ENCODE measurements at regions not wholly inside any gene's neighbourhood (a gene's known extent, or its start where the extent isn't known, plus 50 kb on each side); places are given as distances from the start of the nearest gene placed in this dataset.

- DNase-seq, result no peak
These were observed 472.8 kb upstream of the MKI67 start for GRCh38 chr10:128599030-128599429.

- DNase-seq, result no peak
These were observed 473.3 kb upstream of the MKI67 start for GRCh38 chr10:128599538-128599937.

GRCh38 chr10:128602183-128602582, 476.0 kb upstream of the MKI67 start:
- no peak for DNase-seq

- DNase-seq, result no peak
These were observed 477.8 kb upstream of the MKI67 start for GRCh38 chr10:128604025-128604424.

GRCh38 chr10:128605180-128605579, 479.0 kb upstream of the MKI67 start:
- no peak for DNase-seq

GRCh38 chr10:128606055-128606454, 479.8 kb upstream of the MKI67 start:
- no peak for DNase-seq

- no peak for DNase-seq
These were observed 482.6 kb upstream of the MKI67 start for GRCh38 chr10:128608791-128609190.

- no peak for DNase-seq
These were observed 483.2 kb upstream of the MKI67 start for GRCh38 chr10:128609460-128609859.

- DNase-seq, result no peak
These were observed 483.9 kb upstream of the MKI67 start for GRCh38 chr10:128610113-128610512.

GRCh38 chr10:128612195-128612594, 486.0 kb upstream of the MKI67 start:
- no peak for DNase-seq

- no peak for DNase-seq
These were observed 486.4 kb upstream of the MKI67 start for GRCh38 chr10:128612631-128613030.

GRCh38 chr10:128614016-128614605, 487.9 kb upstream of the MKI67 start:
- no peak for DNase-seq

GRCh38 chr10:128614802-128615553, 488.8 kb upstream of the MKI67 start:
- no peak for DNase-seq

GRCh38 chr10:128617532-128617931, 491.3 kb upstream of the MKI67 start:
- DNase-seq, result no peak

- no peak for DNase-seq
These were observed 496.5 kb upstream of the MKI67 start for GRCh38 chr10:128622706-128623105.

GRCh38 chr10:128623776-128624175, 497.6 kb upstream of the MKI67 start:
- no peak for DNase-seq

- DNase-seq, result no peak
These were observed 498.7 kb upstream of the MKI67 start for GRCh38 chr10:128624656-128625530.

GRCh38 chr10:128625926-128626325, 499.7 kb upstream of the MKI67 start:
- no peak for DNase-seq

- DNase-seq, result no peak
These were observed 500.3 kb upstream of the MKI67 start for GRCh38 chr10:128626397-128627000.

GRCh38 chr10:128627811-128628210, 501.6 kb upstream of the MKI67 start:
- no peak for DNase-seq

GRCh38 chr10:128628252-128628651, 502.0 kb upstream of the MKI67 start:
- DNase-seq, result no peak

GRCh38 chr10:128629111-128630096, 503.2 kb upstream of the MKI67 start:
- no peak for DNase-seq

Measured in activated naive CD4-positive, alpha-beta T cell treated with Interleukin-2 at 50 U/mL for 16 hours (primary cell).